HUES48 (cell line): ENCODE measurements at regions not wholly inside any gene's neighbourhood (a gene's known extent, or its start where the extent isn't known, plus 50 kb on each side); places are given as distances from the start of the nearest gene placed in this dataset.
"Not testable (repeated sequence)": the region's sequence is repeated elsewhere in the genome, so short reads cannot be mapped to it uniquely, and the experiment has no call there.

Source experiments
- H3K27ac ChIP-seq: one replicate; pipeline ENCODE4 v1.7.0; 2013; ENCODE audit warnings: low read depth, low read length, inconsistent platforms
- H3K27me3 ChIP-seq: 2 replicates; pipeline ENCODE4 v1.6.1; 2013; ENCODE audit warnings: mild to moderate bottlenecking, low read length; ENCODE audit not compliant: control insufficient read depth, insufficient read depth
- H3K36me3 ChIP-seq: 2 replicates; pipeline ENCODE4 v1.6.1; 2013; ENCODE audit warnings: low read length; ENCODE audit not compliant: control insufficient read depth, insufficient read depth
- H3K4me1 ChIP-seq: 2 replicates; pipeline ENCODE4 v1.6.1; 2013; ENCODE audit warnings: mild to moderate bottlenecking, low read length; ENCODE audit not compliant: control insufficient read depth, insufficient read depth
- H3K4me3 ChIP-seq: 2 replicates; pipeline ENCODE4 v1.5.1; 2013; ENCODE audit warnings: mild to moderate bottlenecking, low read depth, low read length
- H3K9ac ChIP-seq: 2 replicates; pipeline ENCODE4 v1.6.1; 2013; ENCODE audit warnings: mild to moderate bottlenecking, low read depth, low read length, moderate library complexity
- H3K9me3 ChIP-seq: 2 replicates; pipeline ENCODE4 v1.6.1; 2013; ENCODE audit warnings: low read length; ENCODE audit not compliant: control insufficient read depth, insufficient read depth

- no peak overlapping the region for H3K4me3 ChIP-seq
- no peak overlapping the region for H3K9ac ChIP-seq
- no peaks in the 10 kb centered on the region for H3K9me3 ChIP-seq
- no peak overlapping the region for H3K27ac ChIP-seq
- no peaks in the 10 kb centered on the region for H3K4me1 ChIP-seq
- no peaks in the 10 kb centered on the region for H3K27me3 ChIP-seq
- H3K36me3 ChIP-seq: no peaks in the 10 kb centered on the region
Measured at GRCh38 chr6:19552588-19552987, 284.6 kb upstream of the ID4 start.

DNA sequence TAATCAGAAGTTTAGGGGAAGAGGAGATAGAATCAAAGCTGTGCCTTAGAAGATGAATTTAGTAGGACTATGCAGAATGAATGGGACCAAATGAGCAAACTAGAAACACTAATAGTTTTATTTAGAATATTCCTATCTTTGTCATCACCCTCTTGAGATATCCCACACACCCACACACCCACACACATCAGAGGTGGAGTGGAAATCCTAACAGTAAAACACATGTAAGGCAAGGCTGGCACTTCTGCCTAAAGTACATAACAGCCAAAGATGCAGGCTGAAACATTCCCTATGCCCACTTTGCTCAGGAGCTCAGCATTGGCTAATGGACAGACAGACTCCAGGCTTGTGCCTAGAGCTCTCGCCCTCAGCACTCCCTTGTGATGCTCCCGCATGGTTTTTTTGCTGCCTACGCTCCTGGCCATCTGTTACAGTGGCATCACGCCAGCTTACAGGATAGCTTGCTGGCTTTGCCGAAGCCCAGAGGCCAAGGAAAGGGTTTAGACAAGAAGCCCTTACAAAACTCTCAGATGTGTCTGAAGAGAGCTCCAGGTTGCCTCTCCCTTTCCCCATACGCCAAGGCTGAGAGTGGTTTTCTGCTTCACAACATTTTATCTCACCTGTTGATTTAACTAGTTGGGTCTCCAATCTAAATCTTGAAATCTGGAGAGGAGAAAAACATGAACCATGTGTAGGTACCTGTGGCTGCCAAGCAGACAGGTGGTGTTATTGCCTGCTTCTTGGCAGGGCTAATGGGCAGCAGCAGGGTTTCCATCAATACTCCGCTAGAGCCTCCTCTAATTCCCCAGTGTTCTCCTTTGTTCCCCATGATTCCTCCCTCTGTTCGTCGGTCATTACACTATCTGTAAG lies 282.6 kb upstream of the ID4 start:
- H3K4me3 ChIP-seq: no peak overlapping the region
- H3K27ac ChIP-seq: no peak overlapping the region
- no peaks in the 10 kb centered on the region for H3K4me1 ChIP-seq
- H3K36me3 ChIP-seq: no peaks in the 10 kb centered on the region
- H3K27me3 ChIP-seq: no peaks in the 10 kb centered on the region
- no peaks in the 10 kb centered on the region for H3K9me3 ChIP-seq
- H3K9ac ChIP-seq: no peak overlapping the region

GRCh38 chr6:19557191-19557590 lies 280.0 kb upstream of the ID4 start:
- Histone ChIP-seq H3K9me3 (no peaks in the 10 kb centered on the region), H3K27me3 (no peaks in the 10 kb centered on the region)

GRCh38 chr6:19558201-19558600 lies 279.0 kb upstream of the ID4 start:
- Histone ChIP-seq H3K4me1 (no peaks in the 10 kb centered on the region), H3K27me3 (no peaks in the 10 kb centered on the region), H3K27ac (no peak overlapping the region), H3K9me3 (no peaks in the 10 kb centered on the region), H3K4me3 (no peak overlapping the region), H3K36me3 (no peaks in the 10 kb centered on the region), H3K9ac (no peak overlapping the region)

More at GRCh38 chr6:19557191-19557590, 280.0 kb upstream of the ID4 start:
- no peak overlapping the region for H3K4me3 ChIP-seq
- no peak overlapping the region for H3K27ac ChIP-seq
- H3K36me3 ChIP-seq: no peaks in the 10 kb centered on the region
- H3K4me1 ChIP-seq: no peaks in the 10 kb centered on the region
- no peak overlapping the region for H3K9ac ChIP-seq

- no peaks in the 10 kb centered on the region for H3K4me1 ChIP-seq
- H3K9ac ChIP-seq: no peak overlapping the region
- H3K4me3 ChIP-seq: no peak overlapping the region
- H3K27ac ChIP-seq: no peak overlapping the region
- H3K27me3 ChIP-seq: no peaks in the 10 kb centered on the region
- no peaks in the 10 kb centered on the region for H3K9me3 ChIP-seq
- H3K36me3 ChIP-seq: no peaks in the 10 kb centered on the region
Measured at GRCh38 chr6:19558934-19559333, 278.2 kb upstream of the ID4 start.

GRCh38 chr6:19562468-19562867 lies 274.7 kb upstream of the ID4 start:
- Histone ChIP-seq H3K4me1 (peaks cover 2% of the 10 kb centered on the region; the same call in 1 of the 2 replicates), H3K27ac (no peak overlapping the region), H3K36me3 (no peaks in the 10 kb centered on the region), H3K27me3 (no peaks in the 10 kb centered on the region), H3K4me3 (no peak overlapping the region), H3K9me3 (no peaks in the 10 kb centered on the region), H3K9ac (no peak overlapping the region)

DNA sequence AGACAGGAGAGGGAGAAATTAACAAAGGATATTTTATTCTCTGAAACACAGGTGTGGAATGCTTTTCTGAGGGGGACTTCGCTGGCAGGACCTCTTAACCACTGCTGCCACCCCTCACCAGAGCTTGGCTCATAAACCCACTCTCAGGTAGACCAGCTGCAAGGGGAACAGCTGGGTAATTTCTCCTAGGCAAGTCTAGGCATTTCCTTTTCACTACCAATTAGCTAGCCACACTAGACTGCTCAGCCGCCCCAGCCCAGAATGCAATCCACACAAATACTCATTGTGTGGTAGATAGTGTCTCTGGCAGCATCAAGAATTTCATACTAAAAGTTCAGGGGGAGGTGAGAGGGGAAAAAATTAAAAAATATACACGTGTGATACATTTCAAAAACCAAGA lies 267.6 kb upstream of the ID4 start:
- H3K9ac ChIP-seq: no peak overlapping the region
- H3K4me1 ChIP-seq: peaks cover 2% of the 10 kb centered on the region; the same call in 1 of the 2 replicates
- H3K27ac ChIP-seq: no peak overlapping the region
- H3K4me3 ChIP-seq: no peak overlapping the region
- H3K9me3 ChIP-seq: no peaks in the 10 kb centered on the region
- no peaks in the 10 kb centered on the region for H3K27me3 ChIP-seq
- no peaks in the 10 kb centered on the region for H3K36me3 ChIP-seq

- Histone ChIP-seq H3K9ac (no peak overlapping the region), H3K4me1 (peaks cover 2% of the 10 kb centered on the region; the same call in 1 of the 2 replicates), H3K36me3 (no peaks in the 10 kb centered on the region)
Measured at GRCh38 chr6:19571176-19571575, 266.0 kb upstream of the ID4 start.

GRCh38 chr6:19578481-19578880 lies 258.7 kb upstream of the ID4 start:
- Histone ChIP-seq H3K9ac (no peak overlapping the region), H3K36me3 (no peaks in the 10 kb centered on the region), H3K27ac (no peak overlapping the region), H3K4me3 (no peak overlapping the region), H3K9me3 (no peaks in the 10 kb centered on the region), H3K27me3 (no peaks in the 10 kb centered on the region), H3K4me1 (no peaks in the 10 kb centered on the region)

More at GRCh38 chr6:19571176-19571575, 266.0 kb upstream of the ID4 start:
- Histone ChIP-seq H3K4me3 (no peak overlapping the region), H3K27ac (no peak overlapping the region), H3K27me3 (no peaks in the 10 kb centered on the region), H3K9me3 (no peaks in the 10 kb centered on the region)

DNA sequence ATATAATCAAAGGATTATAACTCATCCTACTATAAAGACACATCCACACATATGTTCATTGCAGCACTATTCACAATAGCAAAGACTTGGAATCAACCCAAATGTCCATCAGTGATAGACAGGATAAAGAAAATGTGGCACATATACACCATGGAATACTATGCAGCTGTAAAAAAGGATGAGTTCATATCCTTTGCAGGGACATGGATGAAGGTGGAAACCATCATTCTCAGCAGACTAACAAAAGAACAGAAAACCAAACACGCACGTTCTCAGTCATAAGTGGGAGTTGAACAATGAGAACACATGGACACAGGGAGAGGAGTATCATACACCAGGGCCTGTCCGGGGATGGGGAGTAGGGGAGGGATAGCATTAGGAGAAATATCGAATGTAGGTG lies 253.0 kb upstream of the ID4 start:
- H3K9me3 ChIP-seq, H3K27me3 ChIP-seq, H3K4me1 ChIP-seq, H3K4me3 ChIP-seq, H3K9ac ChIP-seq, H3K27ac ChIP-seq, H3K36me3 ChIP-seq: not testable (repeated sequence)

DNA sequence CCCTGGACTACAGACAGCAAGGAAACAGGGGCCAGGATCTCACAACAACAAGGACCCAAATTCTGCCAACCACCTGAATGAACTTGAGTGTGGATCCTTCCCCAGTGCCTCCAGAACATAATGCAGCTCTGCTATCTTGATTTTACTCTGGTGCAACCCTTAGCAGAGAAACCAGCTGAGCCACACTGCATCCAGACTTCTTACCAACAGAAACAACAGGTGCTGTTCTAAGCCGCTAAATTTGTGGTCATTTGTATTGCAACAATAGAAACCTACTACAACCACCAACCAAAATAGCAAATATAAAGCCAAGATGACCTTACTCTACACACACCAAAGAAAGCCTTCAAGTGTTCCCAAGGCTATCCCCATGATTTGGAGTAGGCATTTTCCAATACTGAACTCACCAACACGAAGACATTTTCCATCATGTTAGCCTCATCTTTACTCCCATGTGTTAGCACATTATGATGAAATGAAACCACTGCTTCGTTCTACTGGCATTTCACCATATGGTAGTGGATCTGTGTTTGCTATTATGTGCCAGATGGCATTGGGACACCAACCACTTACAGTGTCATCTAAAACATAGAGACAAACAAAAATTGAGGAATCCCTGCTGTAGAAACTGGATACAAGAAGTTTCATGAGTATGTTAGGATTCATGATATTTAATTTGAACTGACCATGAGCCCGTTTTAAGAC lies 249.8 kb upstream of the ID4 start:
- Histone ChIP-seq H3K27me3 (no peaks in the 10 kb centered on the region), H3K4me1 (no peaks in the 10 kb centered on the region), H3K36me3 (no peaks in the 10 kb centered on the region), H3K9ac (no peak overlapping the region), H3K9me3 (no peaks in the 10 kb centered on the region), H3K27ac (no peak overlapping the region), H3K4me3 (no peak overlapping the region)
